HFF-Myc (cell line): ENCODE measurements at regions not wholly inside any gene's neighbourhood (a gene's known extent, or its start where the extent isn't known, plus 50 kb on each side); places are given as distances from the start of the nearest gene placed in this dataset.
A peak's percentile ranks its signal among the peaks of the same experiment; 100 is the strongest.
"Not testable (repeated sequence)": the region's sequence is repeated elsewhere in the genome, so short reads cannot be mapped to it uniquely, and the experiment has no call there.

Experiments used
- DNase-seq: peaks from one replicate; pipeline ENCODE4 v3.0.0-alpha.2; 2011; ENCODE audit warnings: low read depth; ENCODE audit errors: extremely low read depth
- H3K4me3 ChIP-seq: replicated peaks from 2 replicates; pipeline ENCODE4 v1.5.1; 2011; ENCODE audit warnings: low read depth, mild to moderate bottlenecking, control low read depth, low read length
- CTCF ChIP-seq: IDR thresholded peaks from 2 replicates; pipeline ENCODE4 v1.5.1; 2012; ENCODE audit warnings: mild to moderate bottlenecking, low read depth, low read length, control low read depth; ENCODE audit errors: missing control alignments

- DNase-seq = no peak
- H3K4me3 ChIP-seq = no peak overlapping the region
- TF ChIP-seq CTCF = no peak
Observed at GRCh38 chr10:35824704-35825103, 182.6 kb upstream of the FZD8 start.

- H3K4me3 ChIP-seq = no peak overlapping the region
- no peak for TF ChIP-seq CTCF
- DNase-seq = peak; percentile 3
Observed at GRCh38 chr10:35822316-35822715, 180.2 kb upstream of the FZD8 start.

- H3K4me3 ChIP-seq = no peak overlapping the region
- DNase-seq = no peak
- no peak for TF ChIP-seq CTCF
Observed at GRCh38 chr10:35821339-35821911, 179.3 kb upstream of the FZD8 start.

GRCh38 chr10:35819736-35820135 is 177.6 kb upstream of the FZD8 start:
- no peak for TF ChIP-seq CTCF
- no peak for DNase-seq
- no peak overlapping the region for H3K4me3 ChIP-seq

- DNase-seq = no peak
- no peak overlapping the region for H3K4me3 ChIP-seq
- TF ChIP-seq CTCF = no peak
Observed at GRCh38 chr10:35819011-35819410, 176.9 kb upstream of the FZD8 start.

- not testable (repeated sequence) for DNase-seq, H3K4me3 ChIP-seq
Observed at GRCh38 chr10:35817109-35817508, 175.0 kb upstream of the FZD8 start.

- DNase-seq = no peak
- no peak overlapping the region for H3K4me3 ChIP-seq
- no peak for TF ChIP-seq CTCF
Observed at GRCh38 chr10:35813219-35813618, 171.1 kb upstream of the FZD8 start.

- no peak for DNase-seq
- no peak overlapping the region for H3K4me3 ChIP-seq
- TF ChIP-seq CTCF = no peak
Observed at GRCh38 chr10:35808344-35808743, 166.2 kb upstream of the FZD8 start.
